GM19452 (cell line): ENCODE measurements at regions not wholly inside any gene's neighbourhood (a gene's known extent, or its start where the extent isn't known, plus 50 kb on each side); places are given as distances from the start of the nearest gene placed in this dataset.

ENCODE experiments used
- ATAC-seq: cut with Tn5 transposase; IDR thresholded peaks from one replicate; pipeline ENCODE4 v1.9.1; 2021; ENCODE audit not compliant: unreplicated experiment

GRCh38 chr2:9106338-9107167 lies 100.1 kb upstream of the ASAP2 start:
- ATAC-seq: no peak

- no peak for ATAC-seq
These were observed 100.8 kb upstream of the ASAP2 start for GRCh38 chr2:9105601-9106337.

GRCh38 chr2:9103663-9104277 lies 100.3 kb upstream of the MBOAT2 start:
- ATAC-seq: no peak

GRCh38 chr2:9102861-9103662 lies 99.6 kb upstream of the MBOAT2 start:
- ATAC-seq: no peak

GRCh38 chr2:9101763-9102425 lies 98.4 kb upstream of the MBOAT2 start:
- ATAC-seq: no peak

GRCh38 chr2:9100080-9100876 lies 96.8 kb upstream of the MBOAT2 start:
- ATAC-seq: peak; percentile 48

GRCh38 chr2:9099341-9099751 lies 95.9 kb upstream of the MBOAT2 start:
- ATAC-seq: peak; percentile 58

GRCh38 chr2:9097892-9098291 lies 94.4 kb upstream of the MBOAT2 start:
- ATAC-seq: no peak

- no peak for ATAC-seq
These were observed 93.8 kb upstream of the MBOAT2 start for GRCh38 chr2:9097239-9097638.

- ATAC-seq: no peak
These were observed 93.3 kb upstream of the MBOAT2 start for GRCh38 chr2:9096761-9097160.

GRCh38 chr2:9095690-9096089 lies 92.2 kb upstream of the MBOAT2 start:
- no peak for ATAC-seq

GRCh38 chr2:9095226-9095625 lies 91.7 kb upstream of the MBOAT2 start:
- no peak for ATAC-seq

GRCh38 chr2:9094117-9094516 lies 90.6 kb upstream of the MBOAT2 start:
- ATAC-seq: no peak

- no peak for ATAC-seq
These were observed 89.8 kb upstream of the MBOAT2 start for GRCh38 chr2:9093324-9093723.

- peak; percentile 92 for ATAC-seq
These were observed 89.1 kb upstream of the MBOAT2 start for GRCh38 chr2:9092383-9093282.

- peak; percentile 4 for ATAC-seq
These were observed 88.3 kb upstream of the MBOAT2 start for GRCh38 chr2:9091811-9092210.

- no peak for ATAC-seq
These were observed 86.3 kb upstream of the MBOAT2 start for GRCh38 chr2:9089831-9090230.

- ATAC-seq: no peak
These were observed 83.7 kb upstream of the MBOAT2 start for GRCh38 chr2:9087121-9087681.
